COLO668 (cell line): ENCODE measurements at regions not wholly inside any gene's neighbourhood (a gene's known extent, or its start where the extent isn't known, plus 50 kb on each side); places are given as distances from the start of the nearest gene placed in this dataset.

Experiments used
- DNase-seq: peaks from one replicate; lab custom pipeline; 2025; ENCODE audit not compliant: unreplicated experiment; lab: John Stamatoyannopoulos, UW

DNA sequence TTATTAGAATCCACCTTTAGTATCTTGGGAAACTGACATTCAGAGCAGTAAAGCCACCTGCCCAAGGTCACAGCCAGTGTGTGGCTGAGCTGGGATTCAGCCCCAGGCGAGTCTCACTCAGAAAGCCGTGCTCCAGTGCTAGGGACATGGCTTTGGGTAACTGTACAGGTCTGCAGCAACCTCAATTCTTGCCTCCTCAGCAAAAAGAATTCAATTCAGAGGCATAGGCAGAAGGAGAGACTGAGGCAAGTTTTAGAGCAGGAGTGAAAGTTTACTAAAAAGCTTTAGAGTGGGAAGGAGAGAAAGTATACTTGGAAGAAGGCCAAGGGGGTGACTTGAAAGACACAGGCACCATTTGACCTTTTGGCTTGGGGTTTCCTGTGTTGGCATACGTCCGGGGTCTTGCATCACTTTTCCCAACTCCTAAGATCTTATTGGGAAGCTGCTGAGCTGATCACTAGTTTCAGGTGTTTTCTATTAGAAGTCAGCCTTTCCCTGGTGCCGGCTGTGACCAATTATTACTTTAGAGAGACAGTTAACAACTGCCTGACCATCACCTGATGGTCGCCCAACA, 529.3 kb downstream of the MATN1 start:
- no peak for DNase-seq

DNA sequence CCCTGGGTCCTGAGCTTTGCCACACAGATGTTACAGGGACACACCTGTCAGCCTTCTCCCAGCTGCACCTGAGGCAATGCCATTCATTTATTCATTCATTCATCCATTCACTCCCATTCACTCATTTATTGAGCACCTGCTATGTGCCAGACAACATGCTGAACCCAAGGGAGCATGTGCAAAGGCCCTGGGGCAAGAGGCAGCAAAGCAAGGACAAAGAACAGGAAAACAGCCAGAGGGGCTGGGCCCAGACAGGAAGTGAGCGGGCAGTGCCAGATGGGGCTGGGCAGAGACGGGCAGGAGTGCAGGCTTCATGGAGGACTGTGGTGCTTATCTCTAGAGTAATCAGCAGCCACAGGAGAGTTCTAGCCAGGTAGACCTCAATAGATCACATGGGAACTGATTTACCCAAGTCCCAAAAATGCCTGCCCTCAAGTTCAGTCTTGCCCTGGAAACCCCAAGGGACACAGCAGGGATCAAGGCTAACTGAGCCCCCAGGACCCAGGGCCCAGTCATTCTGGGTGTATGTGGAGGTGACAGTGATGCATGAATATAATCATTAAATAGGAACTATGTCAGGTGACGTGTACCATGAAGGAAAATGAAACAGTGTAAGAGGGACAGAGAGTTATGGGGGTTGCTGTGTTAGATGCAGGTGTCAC, 530.3 kb downstream of the MATN1 start:
- DNase-seq = no peak

- DNase-seq = no peak
These were observed 532.2 kb downstream of the MATN1 start for GRCh38 chr1:30191154-30191702.

- no peak for DNase-seq
These were observed 532.8 kb downstream of the MATN1 start for GRCh38 chr1:30190511-30191153.

- DNase-seq = no peak
These were observed 533.4 kb downstream of the MATN1 start for GRCh38 chr1:30189818-30190500.

- no peak for DNase-seq
These were observed 534.4 kb downstream of the MATN1 start for GRCh38 chr1:30188999-30189398.

DNA sequence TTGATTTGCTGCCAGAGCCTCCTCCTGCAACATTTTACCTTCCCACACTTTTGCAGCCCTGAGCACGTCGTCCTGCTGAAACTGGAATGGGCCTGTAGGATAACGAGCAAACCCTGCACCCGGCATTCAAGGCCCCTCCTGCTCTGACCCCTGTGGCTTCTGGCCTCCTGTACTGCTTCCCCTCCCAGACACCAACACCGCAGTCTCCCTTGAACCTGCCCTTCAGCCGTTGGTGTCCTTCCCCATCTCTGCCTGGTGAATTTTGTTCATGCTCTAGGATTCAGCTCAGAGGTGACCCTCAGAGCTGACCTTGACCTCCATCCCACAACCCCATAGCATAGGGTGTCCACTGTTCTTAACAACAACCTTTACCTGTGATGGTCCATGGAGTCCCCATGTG, 535.1 kb downstream of the MATN1 start:
- no peak for DNase-seq

DNA sequence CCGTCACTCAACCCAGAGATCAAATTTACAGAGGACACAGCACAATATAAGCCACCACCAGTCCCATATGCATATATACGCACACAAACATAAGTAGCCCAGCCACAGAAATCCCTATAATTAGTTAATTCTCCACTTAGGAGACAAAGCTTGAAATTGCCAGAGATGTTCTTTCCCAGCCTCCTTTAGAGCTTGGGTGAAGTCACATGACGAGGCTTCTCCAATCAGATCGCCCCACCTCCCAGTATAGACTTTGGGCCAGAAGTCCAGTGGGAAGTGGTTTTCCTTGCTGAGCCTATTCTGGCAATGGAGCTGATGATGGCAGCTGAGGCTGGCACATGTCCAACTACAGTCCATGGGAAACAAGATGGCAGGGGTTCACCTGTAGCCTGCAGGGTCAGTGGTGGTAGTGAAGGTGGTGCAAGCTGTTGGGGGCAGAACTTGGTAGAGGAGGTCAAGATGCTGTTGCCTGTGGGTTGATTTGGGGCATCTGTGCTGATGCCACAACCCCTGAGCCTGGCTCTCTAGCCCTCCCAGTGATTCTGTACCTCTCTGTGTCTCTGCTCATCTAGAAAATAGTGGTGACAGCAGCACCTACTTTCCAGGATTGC, 535.9 kb downstream of the MATN1 start:
- DNase-seq = no peak

DNA sequence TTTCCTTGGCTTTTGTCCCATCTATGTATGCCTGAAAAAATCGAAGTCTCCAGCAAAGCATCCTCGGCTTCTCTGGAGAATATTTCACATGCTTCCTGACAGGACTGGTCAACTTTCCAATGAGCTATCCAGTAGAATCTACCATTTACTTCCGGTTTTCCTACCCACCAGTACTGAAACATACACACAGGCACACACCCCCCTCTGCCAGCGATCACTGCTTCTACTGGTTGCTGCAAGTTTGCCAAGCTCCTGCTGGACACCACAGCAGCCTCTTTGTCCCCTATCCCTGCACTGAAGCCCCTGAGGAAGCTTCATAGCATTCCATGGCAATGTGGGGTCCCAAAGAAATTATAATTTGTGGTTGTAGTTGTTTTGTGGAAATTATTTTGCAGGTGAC, 536.8 kb downstream of the MATN1 start:
- DNase-seq = no peak

- no peak for DNase-seq
These were observed 537.6 kb downstream of the MATN1 start for GRCh38 chr1:30185809-30186208.

DNA sequence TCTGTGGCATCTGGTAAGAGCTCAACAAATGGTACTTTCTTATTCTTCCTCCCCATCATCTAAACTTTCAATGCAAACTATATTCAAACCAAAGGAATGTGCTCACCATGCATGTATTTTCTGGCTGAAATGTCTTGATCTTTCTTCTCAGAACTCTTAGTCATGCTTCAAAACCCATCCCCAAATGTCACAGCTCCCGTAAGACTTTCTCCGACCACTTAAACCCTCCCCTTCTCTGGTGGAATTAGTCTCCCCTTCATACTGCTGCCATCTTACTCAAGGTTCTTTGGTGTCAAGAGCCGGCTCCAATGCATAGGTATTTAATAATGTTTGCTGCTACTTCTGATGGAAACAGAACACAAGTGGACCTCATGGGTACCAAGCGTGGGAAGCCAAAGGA, 538.1 kb downstream of the MATN1 start:
- DNase-seq = no peak

DNA sequence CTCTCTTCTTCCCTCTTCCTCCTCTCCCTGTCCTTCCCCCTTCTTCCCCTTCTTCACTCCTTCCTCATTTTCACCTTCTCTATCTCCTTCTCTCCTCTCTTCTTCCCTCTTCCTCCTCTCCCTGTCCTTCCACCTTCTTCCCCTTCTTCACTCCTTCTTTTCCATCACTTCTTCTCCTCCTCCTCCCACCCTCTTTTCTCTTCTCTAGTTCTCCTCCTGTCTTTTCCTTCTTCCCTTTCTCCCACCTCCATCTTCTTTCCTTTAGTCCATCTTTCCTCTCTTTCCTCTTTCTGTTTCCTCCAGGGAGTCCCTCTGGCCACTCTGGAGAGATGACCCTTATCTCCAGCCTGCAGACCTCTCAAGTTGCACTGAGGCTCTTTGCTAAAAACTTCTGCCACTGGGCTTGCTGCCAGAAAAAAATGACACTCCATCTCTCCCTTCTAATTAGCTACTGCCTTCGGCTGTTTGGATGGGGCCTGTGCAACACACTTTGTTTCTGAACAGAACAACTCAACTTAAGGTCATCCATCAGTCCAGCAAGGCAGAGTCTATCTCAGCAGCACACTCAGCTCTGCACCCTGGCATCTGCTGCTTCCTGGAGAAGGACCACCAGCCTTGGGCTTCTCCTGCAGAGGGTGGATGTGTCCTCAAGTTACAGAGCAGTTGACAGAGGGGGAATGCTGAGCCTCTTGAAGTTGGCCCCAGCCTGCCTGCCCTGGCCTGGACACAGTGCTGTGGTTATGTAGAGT, 538.8 kb downstream of the MATN1 start:
- DNase-seq = no peak

DNA sequence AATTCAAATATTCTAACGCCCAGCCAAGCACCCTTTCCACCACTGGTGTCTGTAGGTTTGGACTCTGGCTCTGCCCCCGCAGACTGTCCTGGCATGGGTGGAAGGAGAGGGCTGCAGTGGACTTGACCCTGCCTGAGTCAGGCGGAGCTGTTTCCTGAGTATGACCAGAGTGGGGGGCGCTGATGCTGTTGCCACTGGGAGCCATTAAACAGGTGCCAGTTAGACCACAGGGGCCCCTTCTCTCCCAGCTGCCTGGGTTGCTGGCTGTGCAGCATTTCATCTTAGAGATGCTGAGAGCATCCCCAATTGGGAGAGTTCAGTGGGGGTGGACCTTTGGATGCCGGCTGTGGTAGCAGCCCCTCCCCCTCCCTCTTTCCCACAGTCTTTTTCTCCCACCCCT, 539.5 kb downstream of the MATN1 start:
- no peak for DNase-seq

DNA sequence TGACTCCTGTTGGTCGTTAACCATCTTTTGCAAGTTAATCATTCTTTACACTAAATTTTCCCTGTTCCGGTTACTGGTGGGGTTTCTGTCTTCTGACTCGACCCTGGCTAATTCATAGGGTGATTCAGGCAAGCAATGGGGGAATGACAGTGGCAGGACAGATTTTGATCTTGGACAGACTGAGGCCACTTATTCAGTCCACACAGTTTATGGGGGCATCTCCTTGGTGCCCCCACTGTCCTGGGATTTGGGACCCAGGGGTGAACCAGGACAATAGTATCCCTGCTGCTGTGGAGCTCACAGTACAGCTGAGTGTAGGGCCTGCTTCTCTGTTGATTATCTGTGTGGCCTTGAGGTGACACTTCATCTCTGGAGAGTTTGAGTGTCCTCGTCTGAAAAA, 540.4 kb downstream of the MATN1 start:
- no peak for DNase-seq

GRCh38 chr1:30179942-30180543, 543.3 kb downstream of the MATN1 start:
- DNase-seq = no peak

- DNase-seq = no peak
These were observed 546.9 kb downstream of the MATN1 start for GRCh38 chr1:30176477-30176876.

- no peak for DNase-seq
These were observed 548.9 kb downstream of the MATN1 start for GRCh38 chr1:30174499-30174898.

GRCh38 chr1:30173560-30173959, 549.8 kb downstream of the MATN1 start:
- no peak for DNase-seq

DNA sequence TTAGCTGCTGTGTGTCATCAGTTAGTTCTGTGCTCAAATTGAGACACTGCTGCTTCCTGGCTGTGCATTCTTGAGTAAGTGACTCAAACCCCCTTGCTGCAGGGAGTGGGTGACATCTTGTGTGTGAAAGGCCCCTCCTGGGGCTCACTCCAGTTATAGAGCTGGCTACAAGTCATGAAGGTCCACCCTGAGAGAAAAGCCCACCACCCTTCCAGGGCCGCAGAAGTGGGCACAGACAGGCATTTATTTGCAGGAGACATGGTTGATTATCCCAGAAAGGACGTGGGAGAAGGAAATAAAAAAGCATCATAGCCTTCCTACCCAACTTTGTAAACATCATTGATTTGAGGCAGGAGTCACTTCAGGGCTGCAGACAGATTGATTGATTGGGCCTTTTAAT, 550.6 kb downstream of the MATN1 start:
- DNase-seq = no peak

DNA sequence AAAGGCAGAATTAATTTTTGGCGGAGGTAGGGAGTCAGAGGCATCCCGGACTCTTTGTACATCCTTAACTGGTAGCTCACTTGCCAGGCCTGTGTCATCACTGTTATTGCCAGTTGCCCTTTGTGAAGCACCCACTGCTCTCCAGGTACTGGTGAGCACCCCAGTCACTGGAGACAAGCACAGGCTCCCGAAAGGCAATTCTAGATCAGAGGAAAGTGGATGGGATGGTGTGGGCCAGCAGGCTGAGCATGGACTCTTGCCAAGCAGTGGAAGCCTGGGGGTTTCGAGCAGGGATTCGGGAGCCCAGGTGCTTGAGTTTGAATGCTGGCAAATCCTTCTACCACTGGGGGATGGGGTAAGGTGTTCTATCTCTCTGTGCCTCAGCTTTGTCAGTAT, 551.1 kb downstream of the MATN1 start:
- DNase-seq = no peak
